Kidney epithelial cell (primary cell): ENCODE measurements at regions not wholly inside any gene's neighbourhood (a gene's known extent, or its start where the extent isn't known, plus 50 kb on each side); places are given as distances from the start of the nearest gene placed in this dataset.

ENCODE experiments used
- DNase-seq: peaks from one replicate; pipeline ENCODE4 v3.0.0-alpha.2; 2010; ENCODE audit warnings: low read depth
- H3K27me3 ChIP-seq: 2 replicates; pipeline ENCODE4 v1.6.0; 2011; ENCODE audit warnings: low read length; ENCODE audit not compliant: control insufficient read depth, insufficient read depth
- H3K36me3 ChIP-seq: 2 replicates; pipeline ENCODE4 v1.5.1; 2011; ENCODE audit warnings: low read length; ENCODE audit not compliant: control insufficient read depth, insufficient read depth
- H3K4me3 ChIP-seq: 2 replicates; pipeline ENCODE4 v1.5.1; 2011; ENCODE audit warnings: low read depth, mild to moderate bottlenecking, control low read depth, low read length
- CTCF ChIP-seq: IDR thresholded peaks from 2 replicates; pipeline ENCODE4 v1.5.1; 2011; ENCODE audit warnings: mild to moderate bottlenecking, moderate library complexity, low read length, control low read depth, inconsistent platforms; ENCODE audit not compliant: insufficient read depth, poor library complexity, severe bottlenecking

- TF ChIP-seq CTCF: no peak
- H3K27me3 ChIP-seq: no peaks in the 10 kb centered on the region
- no peak overlapping the region for H3K4me3 ChIP-seq
- H3K36me3 ChIP-seq: no peaks in the 10 kb centered on the region
- no peak for DNase-seq
Observed at GRCh38 chr3:3699407-3699806, 99.8 kb upstream of the LRRN1 start.

- DNase-seq: no peak
- H3K4me3 ChIP-seq: no peak overlapping the region
- no peak for TF ChIP-seq CTCF
- no peaks in the 10 kb centered on the region for H3K27me3 ChIP-seq
- no peaks in the 10 kb centered on the region for H3K36me3 ChIP-seq
Observed at GRCh38 chr3:3696345-3696744, 102.9 kb upstream of the LRRN1 start.

GRCh38 chr3:3693593-3693992 lies 105.6 kb upstream of the LRRN1 start:
- H3K27me3 ChIP-seq: no peaks in the 10 kb centered on the region
- no peak for DNase-seq
- no peaks in the 10 kb centered on the region for H3K36me3 ChIP-seq
- TF ChIP-seq CTCF: no peak
- no peak overlapping the region for H3K4me3 ChIP-seq

GRCh38 chr3:3689601-3690375 lies 109.4 kb upstream of the LRRN1 start:
- no peak for DNase-seq
- Histone ChIP-seq H3K4me3 (no peak overlapping the region), H3K27me3 (no peaks in the 10 kb centered on the region), H3K36me3 (no peaks in the 10 kb centered on the region)
- no peak for TF ChIP-seq CTCF

GRCh38 chr3:3686907-3687648 lies 112.2 kb upstream of the LRRN1 start:
- H3K27me3 ChIP-seq: no peaks in the 10 kb centered on the region
- no peak for DNase-seq
- no peaks in the 10 kb centered on the region for H3K36me3 ChIP-seq
- H3K4me3 ChIP-seq: no peak overlapping the region
- TF ChIP-seq CTCF: no peak
